MM.1S (cell line): ENCODE measurements at regions not wholly inside any gene's neighbourhood (a gene's known extent, or its start where the extent isn't known, plus 50 kb on each side); places are given as distances from the start of the nearest gene placed in this dataset.

Source experiments
- EZH2 ChIP-seq: fragments of 300-600 bp; sonication (generic); optimal IDR thresholded peaks from 2 replicates; pipeline ENCODE3; 2017; ENCODE audit warnings: low read depth, mild to moderate bottlenecking, antibody characterized with exemption, low read length, mixed read lengths
- EZH2phosphoT487 ChIP-seq: fragments of 300-600 bp; sonication (generic); IDR thresholded peaks from 2 replicates; pipeline ENCODE4 v1.6.1; 2018; ENCODE audit warnings: antibody characterized with exemption, low read length
- TF ChIP-seq, protein P1 (sequence below): fragments of 300-600 bp; sonication (generic); IDR thresholded peaks from 2 replicates; pipeline ENCODE4 v1.5.1; 2016; ENCODE audit warnings: antibody characterized with exemption, low read length, mixed read lengths

DNA sequence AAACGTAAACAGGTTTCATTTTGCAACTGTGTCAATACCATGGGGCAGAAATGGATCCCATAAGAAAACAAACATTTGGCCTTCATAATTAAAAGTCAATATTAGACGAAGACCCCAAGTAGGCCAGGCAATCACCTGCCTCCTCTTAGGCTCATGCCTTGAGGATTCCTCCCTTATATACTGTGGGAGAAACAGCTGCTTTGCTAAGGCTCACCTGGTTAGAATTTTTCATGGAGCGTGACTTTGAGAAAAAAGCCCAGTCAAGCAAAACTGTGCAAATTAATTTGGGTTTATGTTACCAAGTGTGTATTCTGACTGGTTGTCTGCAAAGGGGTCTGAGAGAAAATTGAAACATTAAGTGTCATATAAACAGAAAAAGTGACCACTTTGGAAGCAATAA, 605.3 kb upstream of the USP24 start:
- TF ChIP-seq EZH2 (no peak), EZH2phosphoT487 (no peak)
- TF ChIP-seq, protein P1, sequence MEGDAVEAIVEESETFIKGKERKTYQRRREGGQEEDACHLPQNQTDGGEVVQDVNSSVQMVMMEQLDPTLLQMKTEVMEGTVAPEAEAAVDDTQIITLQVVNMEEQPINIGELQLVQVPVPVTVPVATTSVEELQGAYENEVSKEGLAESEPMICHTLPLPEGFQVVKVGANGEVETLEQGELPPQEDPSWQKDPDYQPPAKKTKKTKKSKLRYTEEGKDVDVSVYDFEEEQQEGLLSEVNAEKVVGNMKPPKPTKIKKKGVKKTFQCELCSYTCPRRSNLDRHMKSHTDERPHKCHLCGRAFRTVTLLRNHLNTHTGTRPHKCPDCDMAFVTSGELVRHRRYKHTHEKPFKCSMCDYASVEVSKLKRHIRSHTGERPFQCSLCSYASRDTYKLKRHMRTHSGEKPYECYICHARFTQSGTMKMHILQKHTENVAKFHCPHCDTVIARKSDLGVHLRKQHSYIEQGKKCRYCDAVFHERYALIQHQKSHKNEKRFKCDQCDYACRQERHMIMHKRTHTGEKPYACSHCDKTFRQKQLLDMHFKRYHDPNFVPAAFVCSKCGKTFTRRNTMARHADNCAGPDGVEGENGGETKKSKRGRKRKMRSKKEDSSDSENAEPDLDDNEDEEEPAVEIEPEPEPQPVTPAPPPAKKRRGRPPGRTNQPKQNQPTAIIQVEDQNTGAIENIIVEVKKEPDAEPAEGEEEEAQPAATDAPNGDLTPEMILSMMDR = no peak
